GM12875 (cell line): ENCODE measurements at regions not wholly inside any gene's neighbourhood (a gene's known extent, or its start where the extent isn't known, plus 50 kb on each side); places are given as distances from the start of the nearest gene placed in this dataset.

Source experiments
- H3K4me3 ChIP-seq: one replicate; pipeline ENCODE4 v1.5.1; 2011; ENCODE audit warnings: low read depth, low read length, control low read depth
- CTCF ChIP-seq: IDR thresholded peaks from 2 replicates; pipeline ENCODE4 v1.5.1; 2011; ENCODE audit warnings: low read depth, mild to moderate bottlenecking, control low read depth, inconsistent platforms, low read length, moderate library complexity, borderline replicate concordance; ENCODE audit not compliant: insufficient read depth

- no peak overlapping the region for H3K4me3 ChIP-seq
- no peak for TF ChIP-seq CTCF
Measured at GRCh38 chr7:136652635-136653370, 215.6 kb upstream of the CHRM2 start.

- no peak overlapping the region for H3K4me3 ChIP-seq
- TF ChIP-seq CTCF: no peak
Measured at GRCh38 chr7:136640977-136641376, 227.5 kb upstream of the CHRM2 start.

GRCh38 chr7:136637813-136638212, 230.6 kb upstream of the CHRM2 start:
- H3K4me3 ChIP-seq: no peak overlapping the region
- no peak for TF ChIP-seq CTCF

GRCh38 chr7:136635751-136636150, 232.7 kb upstream of the CHRM2 start:
- H3K4me3 ChIP-seq: no peak overlapping the region
- no peak for TF ChIP-seq CTCF

GRCh38 chr7:136618818-136619217, 249.6 kb upstream of the CHRM2 start:
- TF ChIP-seq CTCF: no peak
- H3K4me3 ChIP-seq: no peak overlapping the region

GRCh38 chr7:136617176-136617575, 251.3 kb upstream of the CHRM2 start:
- TF ChIP-seq CTCF: no peak
- no peak overlapping the region for H3K4me3 ChIP-seq
